ENCODE measurements at regions not wholly inside any gene's neighbourhood (a gene's known extent, or its start where the extent isn't known, plus 50 kb on each side); places are given as distances from the start of the nearest gene placed in this dataset.

- H3K27ac ChIP-seq, result no peak overlapping the region
- no peak overlapping the region for H3K4me3 ChIP-seq (ENCODE audit: low read depth in 1 of 2, low read length in 1 of 2)
- TF ChIP-seq, protein P1, sequence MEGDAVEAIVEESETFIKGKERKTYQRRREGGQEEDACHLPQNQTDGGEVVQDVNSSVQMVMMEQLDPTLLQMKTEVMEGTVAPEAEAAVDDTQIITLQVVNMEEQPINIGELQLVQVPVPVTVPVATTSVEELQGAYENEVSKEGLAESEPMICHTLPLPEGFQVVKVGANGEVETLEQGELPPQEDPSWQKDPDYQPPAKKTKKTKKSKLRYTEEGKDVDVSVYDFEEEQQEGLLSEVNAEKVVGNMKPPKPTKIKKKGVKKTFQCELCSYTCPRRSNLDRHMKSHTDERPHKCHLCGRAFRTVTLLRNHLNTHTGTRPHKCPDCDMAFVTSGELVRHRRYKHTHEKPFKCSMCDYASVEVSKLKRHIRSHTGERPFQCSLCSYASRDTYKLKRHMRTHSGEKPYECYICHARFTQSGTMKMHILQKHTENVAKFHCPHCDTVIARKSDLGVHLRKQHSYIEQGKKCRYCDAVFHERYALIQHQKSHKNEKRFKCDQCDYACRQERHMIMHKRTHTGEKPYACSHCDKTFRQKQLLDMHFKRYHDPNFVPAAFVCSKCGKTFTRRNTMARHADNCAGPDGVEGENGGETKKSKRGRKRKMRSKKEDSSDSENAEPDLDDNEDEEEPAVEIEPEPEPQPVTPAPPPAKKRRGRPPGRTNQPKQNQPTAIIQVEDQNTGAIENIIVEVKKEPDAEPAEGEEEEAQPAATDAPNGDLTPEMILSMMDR (IDR thresholded peaks at IDR 0.05), result no peak
- H3K36me3 ChIP-seq, result no peaks in the 10 kb centered on the region
- no peaks in the 10 kb centered on the region for H3K9me3 ChIP-seq
- no peaks in the 10 kb centered on the region for H3K27me3 ChIP-seq
- H3K4me1 ChIP-seq (ENCODE audit: control insufficient read depth in 1 of 2, insufficient read depth in 1 of 2, low read depth in 1 of 2, low read length in 1 of 2), result no peaks in the 10 kb centered on the region
Observed at GRCh38 chr4:179195887-179196286, 1753.7 kb upstream of the AGA start.

- TF ChIP-seq, protein P1 (IDR thresholded peaks at IDR 0.05), result no peak
- no peaks in the 10 kb centered on the region for H3K36me3 ChIP-seq
- no peaks in the 10 kb centered on the region for H3K9me3 ChIP-seq
- no peaks in the 10 kb centered on the region for H3K4me1 ChIP-seq (ENCODE audit: control insufficient read depth in 1 of 2, insufficient read depth in 1 of 2, low read depth in 1 of 2, low read length in 1 of 2)
- no peak overlapping the region for H3K27ac ChIP-seq
- H3K4me3 ChIP-seq (ENCODE audit: low read depth in 1 of 2, low read length in 1 of 2), result no peak overlapping the region
- no peaks in the 10 kb centered on the region for H3K27me3 ChIP-seq
Observed at GRCh38 chr4:179196511-179196910, 1754.3 kb upstream of the AGA start.

DNA sequence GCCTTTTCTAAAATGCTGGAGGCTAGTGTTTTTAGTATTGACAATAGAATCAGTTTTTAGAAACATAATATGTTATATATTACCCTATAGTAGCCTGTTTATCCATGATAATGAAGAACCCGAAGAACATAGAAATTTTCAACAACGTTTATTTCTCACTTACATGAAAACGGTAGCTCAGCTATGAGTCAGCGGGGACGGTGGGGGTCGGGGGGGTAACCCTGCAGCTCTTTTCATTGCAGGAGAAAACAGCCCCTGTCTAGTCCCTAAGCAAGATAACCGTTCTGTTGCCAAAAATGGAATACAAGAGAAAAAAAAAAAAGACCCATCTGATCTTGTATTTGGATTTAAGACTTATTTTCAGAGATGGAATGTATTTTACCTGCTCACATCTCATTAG is 1758.4 kb upstream of the AGA start:
- Histone ChIP-seq H3K9me3 (no peaks in the 10 kb centered on the region), H3K36me3 (no peaks in the 10 kb centered on the region), H3K27me3 (no peaks in the 10 kb centered on the region), H3K4me1 (ENCODE audit: control insufficient read depth in 1 of 2, insufficient read depth in 1 of 2, low read depth in 1 of 2, low read length in 1 of 2) (no peaks in the 10 kb centered on the region), H3K27ac (no peak overlapping the region), H3K4me3 (ENCODE audit: low read depth in 1 of 2, low read length in 1 of 2) (no peak overlapping the region)
- TF ChIP-seq, protein P1 (IDR thresholded peaks at IDR 0.05), result no peak

- no peaks in the 10 kb centered on the region for H3K9me3 ChIP-seq
- TF ChIP-seq, protein P1 (IDR thresholded peaks at IDR 0.05), result no peak
- H3K27ac ChIP-seq, result no peak overlapping the region
- H3K27me3 ChIP-seq, result no peaks in the 10 kb centered on the region
- H3K4me1 ChIP-seq (ENCODE audit: control insufficient read depth in 1 of 2, insufficient read depth in 1 of 2, low read depth in 1 of 2, low read length in 1 of 2), result no peaks in the 10 kb centered on the region
- no peak overlapping the region for H3K4me3 ChIP-seq (ENCODE audit: low read depth in 1 of 2, low read length in 1 of 2)
- no peaks in the 10 kb centered on the region for H3K36me3 ChIP-seq
Observed at GRCh38 chr4:179225594-179225993, 1783.4 kb upstream of the AGA start.

DNA sequence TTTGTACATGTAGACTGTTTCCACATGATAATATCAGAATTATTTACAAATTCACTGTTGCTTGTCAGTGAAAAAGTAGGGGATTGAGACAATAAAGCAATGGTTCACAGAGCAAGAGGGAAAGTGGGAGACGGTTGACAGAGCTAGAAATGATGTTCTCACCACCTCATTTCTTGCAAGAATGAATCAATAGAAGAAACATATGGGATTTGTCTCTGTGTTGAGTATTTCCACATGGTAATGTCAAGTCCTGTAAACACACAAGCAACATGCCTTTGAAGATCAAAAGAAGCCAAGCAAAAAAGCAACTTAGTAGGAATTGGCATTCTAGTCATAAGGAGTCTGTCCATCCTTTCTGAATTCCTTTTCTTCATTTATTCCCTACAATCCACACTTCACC is 1806.6 kb upstream of the AGA start:
- TF ChIP-seq, protein P1 (IDR thresholded peaks at IDR 0.05), result no peak
- H3K27me3 ChIP-seq, result no peaks in the 10 kb centered on the region

GRCh38 chr4:179268791-179269190 is 1826.6 kb upstream of the AGA start:
- H3K4me1 ChIP-seq (ENCODE audit: control insufficient read depth in 1 of 2, insufficient read depth in 1 of 2, low read depth in 1 of 2, low read length in 1 of 2), result no peaks in the 10 kb centered on the region
- H3K9me3 ChIP-seq, result no peaks in the 10 kb centered on the region
- no peaks in the 10 kb centered on the region for H3K27me3 ChIP-seq
- H3K27ac ChIP-seq, result no peak overlapping the region
- H3K4me3 ChIP-seq (ENCODE audit: low read depth in 1 of 2, low read length in 1 of 2), result no peak overlapping the region
- H3K36me3 ChIP-seq, result no peaks in the 10 kb centered on the region
- TF ChIP-seq, protein P1 (IDR thresholded peaks at IDR 0.05), result no peak

More for the DNA sequence above, 1806.6 kb upstream of the AGA start:
- H3K27ac ChIP-seq, result no peak overlapping the region
- no peak overlapping the region for H3K4me3 ChIP-seq (ENCODE audit: low read depth in 1 of 2, low read length in 1 of 2)
- no peaks in the 10 kb centered on the region for H3K4me1 ChIP-seq (ENCODE audit: control insufficient read depth in 1 of 2, insufficient read depth in 1 of 2, low read depth in 1 of 2, low read length in 1 of 2)
- H3K36me3 ChIP-seq, result no peaks in the 10 kb centered on the region
- no peaks in the 10 kb centered on the region for H3K9me3 ChIP-seq
